Natural killer cell (primary cell): ENCODE measurements at regions not wholly inside any gene's neighbourhood (a gene's known extent, or its start where the extent isn't known, plus 50 kb on each side); places are given as distances from the start of the nearest gene placed in this dataset.

ENCODE experiments used
- ATAC-seq, 3 donors: fragments of 150-1000 bp in 2 of 3; fragments of 200-7000 bp in 1 of 3; cut with Tn5 transposase; 1 replicate in 1 of 3; 2 replicates in 2 of 3; pipeline ENCODE4 v1.10.0; 2021; ENCODE audit warnings: mild to moderate bottlenecking in 2 of 3, moderate library complexity in 2 of 3
- DNase-seq, 2 donors: peaks; one replicate each; pipeline versions ENCODE4 v3.0.0 to v3.0.0-alpha.2; 2013 to 2021; ENCODE audit warnings: mixed read lengths in 1 of 2
- H3K27ac ChIP-seq: one replicate; pipeline ENCODE4 v1.5.1; 2013; ENCODE audit warnings: mild to moderate bottlenecking, low read length
- H3K27me3 ChIP-seq: one replicate; pipeline ENCODE4 v1.6.1; 2013; ENCODE audit warnings: low read length; ENCODE audit not compliant: control insufficient read depth, insufficient read depth
- H3K36me3 ChIP-seq: one replicate; pipeline ENCODE4 v1.6.1; 2013; ENCODE audit warnings: low read length; ENCODE audit not compliant: control insufficient read depth, insufficient read depth
- H3K4me1 ChIP-seq: one replicate; pipeline ENCODE4 v1.6.1; 2013; ENCODE audit warnings: low read length; ENCODE audit not compliant: control insufficient read depth, insufficient read depth
- H3K4me3 ChIP-seq: one replicate; pipeline ENCODE4 v1.5.1; 2013; ENCODE audit warnings: low read length
- H3K9me3 ChIP-seq: one replicate; pipeline ENCODE4 v1.6.1; 2013; ENCODE audit warnings: low read length; ENCODE audit not compliant: control insufficient read depth, insufficient read depth
- H3K27ac Mint-ChIP-seq, 2 donors: one replicate each; pipeline ENCODE4 v1.8.0; 2022; ENCODE audit warnings: mild to moderate bottlenecking in 2 of 2, mixed read lengths in 2 of 2, moderate library complexity in 1 of 2
- H3K27me3 Mint-ChIP-seq, 2 donors: one replicate each; pipeline ENCODE4 v1.8.0; 2022; ENCODE audit warnings: low read depth in 2 of 2, mixed read lengths in 2 of 2
- H3K36me3 Mint-ChIP-seq: one replicate; pipeline ENCODE4 v1.8.0; 2022; ENCODE audit warnings: mixed read lengths
- H3K4me1 Mint-ChIP-seq, 2 donors: one replicate each; pipeline ENCODE4 v1.8.0; 2022; ENCODE audit warnings: mixed read lengths in 2 of 2
- H3K4me3 Mint-ChIP-seq: one replicate; pipeline ENCODE4 v1.8.0; 2022; ENCODE audit warnings: mild to moderate bottlenecking, moderate library complexity, mixed read lengths
- H3K9me3 Mint-ChIP-seq, 2 donors: one replicate each; pipeline ENCODE4 v1.8.0; 2022; ENCODE audit warnings: mixed read lengths in 2 of 2
- WGBS: methylation state at CpG from one replicate; pipeline ENCODE4 v1.1.7; 2013; ENCODE audit warnings: missing lambda C conversion rate; ENCODE audit not compliant: insufficient coverage; 5-methylcytosine and 5-hydroxymethylcytosine counted together
- intact Hi-C: fragments of 100-400 bp; cut with micrococcal nuclease; formaldehyde crosslinking; loops from one replicate; pipeline ENCODE4 v1.14.2; 2022
- TF ChIP-seq, protein P1 (sequence below): fragments of 200-600 bp; IDR thresholded peaks from one replicate; pipeline ENCODE4 v1.8.0; 2022; ENCODE audit warnings: antibody characterized with exemption

DNA sequence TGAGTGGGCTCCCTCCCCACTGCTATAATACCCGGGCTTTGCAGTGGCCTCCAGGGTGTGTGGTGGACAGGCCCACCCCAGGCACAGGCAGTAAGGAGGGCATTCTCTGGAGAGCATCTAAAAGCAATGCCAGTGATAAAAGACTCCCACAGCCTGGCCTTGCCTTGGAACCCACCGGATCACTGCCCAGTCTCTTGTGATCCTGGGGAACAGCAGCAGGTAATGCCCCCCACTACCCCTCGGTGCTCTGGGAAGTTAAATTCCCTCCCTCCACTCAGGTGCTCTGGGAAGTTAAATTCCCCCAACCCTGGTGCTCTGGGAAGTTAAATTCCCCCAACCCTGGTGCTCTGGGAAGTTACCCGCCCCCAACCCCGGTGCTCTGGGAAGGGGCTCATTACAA, 565.2 kb downstream of the TCERG1L start:
- Mint-ChIP-seq H3K36me3 (no peaks in the 10 kb centered on the region), H3K27me3 (no peaks in the 10 kb centered on the region), H3K9me3 (no peaks in the 10 kb centered on the region), H3K27ac (no peak overlapping the region), H3K4me1 (no peaks in the 10 kb centered on the region), H3K4me3 (no peak overlapping the region)
- TF ChIP-seq, protein P1, sequence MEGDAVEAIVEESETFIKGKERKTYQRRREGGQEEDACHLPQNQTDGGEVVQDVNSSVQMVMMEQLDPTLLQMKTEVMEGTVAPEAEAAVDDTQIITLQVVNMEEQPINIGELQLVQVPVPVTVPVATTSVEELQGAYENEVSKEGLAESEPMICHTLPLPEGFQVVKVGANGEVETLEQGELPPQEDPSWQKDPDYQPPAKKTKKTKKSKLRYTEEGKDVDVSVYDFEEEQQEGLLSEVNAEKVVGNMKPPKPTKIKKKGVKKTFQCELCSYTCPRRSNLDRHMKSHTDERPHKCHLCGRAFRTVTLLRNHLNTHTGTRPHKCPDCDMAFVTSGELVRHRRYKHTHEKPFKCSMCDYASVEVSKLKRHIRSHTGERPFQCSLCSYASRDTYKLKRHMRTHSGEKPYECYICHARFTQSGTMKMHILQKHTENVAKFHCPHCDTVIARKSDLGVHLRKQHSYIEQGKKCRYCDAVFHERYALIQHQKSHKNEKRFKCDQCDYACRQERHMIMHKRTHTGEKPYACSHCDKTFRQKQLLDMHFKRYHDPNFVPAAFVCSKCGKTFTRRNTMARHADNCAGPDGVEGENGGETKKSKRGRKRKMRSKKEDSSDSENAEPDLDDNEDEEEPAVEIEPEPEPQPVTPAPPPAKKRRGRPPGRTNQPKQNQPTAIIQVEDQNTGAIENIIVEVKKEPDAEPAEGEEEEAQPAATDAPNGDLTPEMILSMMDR, result no peak
- Histone ChIP-seq H3K27ac (no peak overlapping the region), H3K4me1 (no peaks in the 10 kb centered on the region), H3K36me3 (no peaks in the 10 kb centered on the region), H3K9me3 (no peaks in the 10 kb centered on the region), H3K27me3 (no peaks in the 10 kb centered on the region), H3K4me3 (no peak overlapping the region)
- ATAC-seq (no peak), DNase-seq (no peak)
- 82% methylated on average over 5 of the region's 5 CpGs for WGBS
- intact Hi-C loops, result no loop called here

DNA sequence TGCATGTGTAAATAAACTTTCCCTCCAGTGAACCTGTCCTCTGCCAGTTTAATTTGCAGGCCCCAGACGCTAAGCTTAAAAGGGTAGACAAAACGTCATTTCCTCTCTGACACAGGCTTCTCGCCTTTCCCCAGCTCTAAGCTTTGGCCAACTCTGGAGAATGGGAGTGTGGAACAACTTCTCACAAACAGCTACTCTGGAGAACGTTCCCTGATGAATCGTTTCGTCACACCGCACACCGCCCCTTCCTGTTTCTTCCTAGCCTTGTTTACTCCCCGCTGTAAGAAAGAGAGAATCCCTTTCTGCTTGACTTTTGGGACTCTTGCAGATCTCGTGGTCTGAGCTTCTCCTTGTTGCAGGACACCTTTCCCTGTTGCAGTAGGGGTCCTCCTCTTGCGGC, 564.2 kb downstream of the TCERG1L start:
- H3K36me3 Mint-ChIP-seq, result no peaks in the 10 kb centered on the region
- no peaks in the 10 kb centered on the region for H3K4me1 ChIP-seq
- no peaks in the 10 kb centered on the region for H3K36me3 ChIP-seq
- no peak overlapping the region for H3K27ac Mint-ChIP-seq
- no peaks in the 10 kb centered on the region for H3K9me3 Mint-ChIP-seq
- H3K27me3 Mint-ChIP-seq, result no peaks in the 10 kb centered on the region
- H3K4me1 Mint-ChIP-seq, result no peaks in the 10 kb centered on the region
- no peaks in the 10 kb centered on the region for H3K27me3 ChIP-seq
- 62% methylated on average over 11 of the region's 11 CpGs for WGBS
- no peak overlapping the region for H3K4me3 ChIP-seq
- DNase-seq (no peak), ATAC-seq (no peak)
- intact Hi-C loops, result no loop called here
- no peak overlapping the region for H3K27ac ChIP-seq
- no peaks in the 10 kb centered on the region for H3K9me3 ChIP-seq
- H3K4me3 Mint-ChIP-seq, result no peak overlapping the region
- TF ChIP-seq, protein P1, result no peak

DNA sequence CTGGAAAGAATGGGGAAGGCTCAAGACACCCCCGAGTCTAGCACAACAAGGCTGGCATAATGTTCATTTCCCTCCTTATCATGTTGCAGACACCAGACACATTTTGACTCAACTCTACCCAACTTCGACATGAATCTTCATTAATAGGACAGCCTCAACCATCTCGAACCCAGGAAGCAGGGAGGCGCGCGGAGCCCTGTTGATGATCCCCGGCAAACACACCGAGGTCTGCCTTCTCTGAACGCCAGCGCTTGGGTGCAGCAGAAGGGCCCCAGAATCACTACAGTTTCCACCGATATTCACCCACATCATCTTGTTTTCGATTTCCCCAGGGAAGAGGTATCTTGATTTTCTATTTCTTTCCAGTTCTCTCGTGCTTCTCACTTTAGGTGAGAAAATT, 563.6 kb downstream of the TCERG1L start:
- no peak for ATAC-seq
- H3K4me1 Mint-ChIP-seq, result no peaks in the 10 kb centered on the region
- DNase-seq, result no peak
- H3K4me3 ChIP-seq, result no peak overlapping the region
- TF ChIP-seq, protein P1, result no peak
- no peak overlapping the region for H3K27ac Mint-ChIP-seq
- H3K36me3 Mint-ChIP-seq, result no peaks in the 10 kb centered on the region
- no peaks in the 10 kb centered on the region for H3K27me3 ChIP-seq
- intact Hi-C loops, result no loop called here
- no peaks in the 10 kb centered on the region for H3K4me1 ChIP-seq
- H3K9me3 Mint-ChIP-seq, result no peaks in the 10 kb centered on the region
- H3K27me3 Mint-ChIP-seq, result no peaks in the 10 kb centered on the region
- no peaks in the 10 kb centered on the region for H3K9me3 ChIP-seq
- H3K27ac ChIP-seq, result no peak overlapping the region
- no peaks in the 10 kb centered on the region for H3K36me3 ChIP-seq
- WGBS, result 84% methylated on average over 13 of the region's 13 CpGs
- H3K4me3 Mint-ChIP-seq, result no peak overlapping the region

DNA sequence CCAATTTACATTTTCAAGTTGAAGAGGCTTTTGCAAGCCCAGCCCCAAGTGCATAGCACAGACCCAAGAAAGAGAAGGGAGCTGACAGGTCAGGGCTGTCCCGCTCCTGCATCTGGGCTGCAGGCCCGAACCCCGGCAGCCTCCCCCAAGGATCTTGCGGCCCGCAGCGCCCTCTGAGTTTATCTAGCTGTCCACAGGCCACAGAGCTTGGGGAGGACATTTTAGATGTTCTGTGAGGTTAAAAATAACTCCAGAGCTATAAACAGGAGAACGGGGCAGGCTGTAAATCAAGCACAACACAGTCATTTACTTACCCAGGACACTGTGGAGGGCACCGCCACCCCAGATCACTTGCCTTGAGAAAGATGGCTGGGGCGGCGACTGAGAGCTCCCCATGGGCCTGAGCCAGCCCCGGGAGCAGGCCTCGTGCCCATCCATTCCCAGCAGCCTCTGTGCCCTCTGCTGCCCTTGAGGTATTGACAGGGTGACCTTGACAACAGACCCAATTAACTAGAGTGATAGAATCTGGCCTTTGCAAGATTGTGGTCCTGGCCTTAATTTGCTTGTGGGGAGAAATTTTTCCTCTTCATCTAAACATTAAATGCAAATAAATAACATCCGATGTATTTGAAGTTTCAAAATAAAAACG, 563.0 kb downstream of the TCERG1L start:
- H3K27ac Mint-ChIP-seq, result no peak overlapping the region
- no peak overlapping the region for H3K4me3 Mint-ChIP-seq
- intact Hi-C loops, result no loop called here
- H3K4me1 ChIP-seq, result no peaks in the 10 kb centered on the region
- no peaks in the 10 kb centered on the region for H3K27me3 Mint-ChIP-seq
- no peaks in the 10 kb centered on the region for H3K36me3 Mint-ChIP-seq
- H3K4me3 ChIP-seq, result no peak overlapping the region
- ATAC-seq, result no peak
- TF ChIP-seq, protein P1, result no peak
- no peaks in the 10 kb centered on the region for H3K27me3 ChIP-seq
- H3K27ac ChIP-seq, result no peak overlapping the region
- WGBS, result 78% methylated on average over 12 of the region's 14 CpGs
- H3K36me3 ChIP-seq, result no peaks in the 10 kb centered on the region
- H3K4me1 Mint-ChIP-seq, result no peaks in the 10 kb centered on the region
- H3K9me3 ChIP-seq, result no peaks in the 10 kb centered on the region
- H3K9me3 Mint-ChIP-seq, result no peaks in the 10 kb centered on the region
- DNase-seq, result no peak
